SK-N-SH treated with all-trans-retinoic acid at 6 μM for 48 hours (cell line): ENCODE measurements at regions not wholly inside any gene's neighbourhood (a gene's known extent, or its start where the extent isn't known, plus 50 kb on each side); places are given as distances from the start of the nearest gene placed in this dataset.

ENCODE experiments used
- ATAC-seq: fragments of 200-7000 bp; cut with Tn5 transposase; 3 replicates; pipeline ENCODE4 v1.9.1; 2020; ENCODE audit warnings: mild to moderate bottlenecking, moderate library complexity
- ARNTL ChIP-seq: fragments of 450-650 bp; formaldehyde crosslinking; IDR thresholded peaks from 2 replicates; pipeline ENCODE4 v1.5.0; 2020; ENCODE audit warnings: low read depth, mild to moderate bottlenecking, moderate library complexity, borderline replicate concordance
- BACH2 ChIP-seq: fragments of 250-450 bp; sonication (Bioruptor Pico); IDR thresholded peaks from 2 replicates; pipeline ENCODE4 v1.9.0; 2021; ENCODE audit warnings: mild to moderate bottlenecking, borderline replicate concordance
- CREB5 ChIP-seq: fragments of 250-450 bp; sonication (Bioruptor Pico); IDR thresholded peaks from 2 replicates; pipeline ENCODE4 v1.5.1; 2020; ENCODE audit warnings: low read depth, mild to moderate bottlenecking, moderate library complexity
- CSDC2 ChIP-seq: fragments of 250-450 bp; sonication (Bioruptor Pico); IDR thresholded peaks from 2 replicates; pipeline ENCODE4 v1.5.0; 2020; ENCODE audit warnings: mild to moderate bottlenecking, moderate library complexity
- CSRNP3 ChIP-seq: fragments of 250-450 bp; sonication (Bioruptor Pico); IDR thresholded peaks from 2 replicates; pipeline ENCODE4 v1.5.1; 2021; ENCODE audit warnings: mild to moderate bottlenecking, moderate library complexity
- GLIS3 ChIP-seq: fragments of 250-450 bp; sonication (Bioruptor Pico); IDR thresholded peaks from 2 replicates; pipeline ENCODE4 v1.5.0; 2020; ENCODE audit warnings: mild to moderate bottlenecking, moderate library complexity
- ISL1 ChIP-seq: fragments of 250-450 bp; sonication (Bioruptor Pico); IDR thresholded peaks from 2 replicates; pipeline ENCODE4 v2.1.2; 2022; ENCODE audit warnings: mild to moderate bottlenecking, moderate library complexity
- OSR1 ChIP-seq: fragments of 250-450 bp; sonication (Bioruptor Pico); IDR thresholded peaks from 2 replicates; pipeline ENCODE4 v1.8.0; 2022; ENCODE audit warnings: moderate library complexity, mild to moderate bottlenecking, inconsistent platforms
- PATZ1 ChIP-seq: fragments of 250-450 bp; sonication (Bioruptor Pico); IDR thresholded peaks from 2 replicates; pipeline ENCODE4 v1.8.0; 2020; ENCODE audit warnings: mild to moderate bottlenecking, moderate library complexity, borderline replicate concordance
- POU6F1 ChIP-seq: fragments of 250-450 bp; sonication (Bioruptor Pico); IDR thresholded peaks from 2 replicates; pipeline ENCODE4 v1.8.0; 2021; ENCODE audit warnings: low read depth, mild to moderate bottlenecking, moderate library complexity, borderline replicate concordance
- PPARA ChIP-seq: fragments of 250-450 bp; sonication (Bioruptor Pico); IDR thresholded peaks from 2 replicates; pipeline ENCODE4 v1.5.0; 2020; ENCODE audit warnings: mild to moderate bottlenecking, borderline replicate concordance
- SNAI2 ChIP-seq: fragments of 250-450 bp; sonication (Bioruptor Pico); IDR thresholded peaks from 2 replicates; pipeline ENCODE4 v1.5.0; 2020; ENCODE audit warnings: mild to moderate bottlenecking, moderate library complexity
- TCF4 ChIP-seq: fragments of 250-450 bp; sonication (Bioruptor Pico); IDR thresholded peaks from 2 replicates; pipeline ENCODE4 v1.8.0; 2021; ENCODE audit warnings: mild to moderate bottlenecking, moderate library complexity, borderline replicate concordance
- TOX ChIP-seq: fragments of 250-450 bp; sonication (Bioruptor Pico); IDR thresholded peaks from 2 replicates; pipeline ENCODE4 v1.8.0; 2021; ENCODE audit warnings: mild to moderate bottlenecking, moderate library complexity, borderline replicate concordance
- TSHZ2 ChIP-seq: fragments of 250-450 bp; sonication (Bioruptor Pico); IDR thresholded peaks from 2 replicates; pipeline ENCODE4 v1.5.0; 2020; ENCODE audit warnings: mild to moderate bottlenecking, moderate library complexity
- ZFP3 ChIP-seq: fragments of 250-450 bp; sonication (Bioruptor Pico); IDR thresholded peaks from 2 replicates; pipeline ENCODE4 v1.5.0; 2020; ENCODE audit warnings: mild to moderate bottlenecking, moderate library complexity
- ZFP30 ChIP-seq: fragments of 450-650 bp; formaldehyde crosslinking; IDR thresholded peaks from 2 replicates; pipeline ENCODE4 v1.5.0; 2022; ENCODE audit warnings: mild to moderate bottlenecking, moderate library complexity
- ZNF565 ChIP-seq: fragments of 450-650 bp; formaldehyde crosslinking; conservative IDR thresholded peaks from 2 replicates; pipeline ENCODE4 v1.5.0; 2020; ENCODE audit warnings: low read depth, mild to moderate bottlenecking, moderate library complexity
- ZNF70 ChIP-seq: fragments of 450-650 bp; formaldehyde crosslinking; IDR thresholded peaks from 2 replicates; pipeline ENCODE4 v1.5.0; 2020; ENCODE audit warnings: mild to moderate bottlenecking, moderate library complexity

- TF ChIP-seq CSRNP3 (CRISPR knock-in tag) (no peak), ZNF70 (CRISPR knock-in tag) (no peak), CREB5 (CRISPR knock-in tag) (no peak), CSDC2 (CRISPR knock-in tag) (no peak), TSHZ2 (CRISPR knock-in tag) (no peak), ISL1 (CRISPR knock-in tag) (no peak)
These were observed 203.1 kb downstream of the LMBRD1 start (continued) for GRCh38 chr6:69593706-69594105.

- TF ChIP-seq SNAI2 (CRISPR knock-in tag) (no peak), BACH2 (no peak), GLIS3 (CRISPR knock-in tag) (no peak), ZFP30 (no peak), ARNTL (CRISPR knock-in tag) (no peak), CSDC2 (CRISPR knock-in tag) (no peak), PPARA (CRISPR knock-in tag) (no peak), TCF4 (CRISPR knock-in tag) (no peak), ZFP3 (CRISPR knock-in tag) (no peak), OSR1 (CRISPR knock-in tag) (no peak), TOX (CRISPR knock-in tag) (no peak), CREB5 (CRISPR knock-in tag) (no peak), ZNF565 (no peak)
- ATAC-seq: no peak
These were observed 207.2 kb downstream of the LMBRD1 start for GRCh38 chr6:69589626-69590025.

GRCh38 chr6:69584913-69585729, 211.7 kb downstream of the LMBRD1 start:
- ATAC-seq: peak; percentile 92
- 0 out of 2 replicates have a peak, but pooled peaks have one; percentile 11 for TF ChIP-seq POU6F1 (CRISPR knock-in tag)
- TF ChIP-seq PATZ1: peak; percentile 91
- peak; percentile 92 for TF ChIP-seq TOX (CRISPR knock-in tag)
- TF ChIP-seq ISL1 (CRISPR knock-in tag): peak; percentile 97
- no peak for TF ChIP-seq OSR1 (CRISPR knock-in tag)
- TF ChIP-seq CREB5 (CRISPR knock-in tag): peak; percentile 92; the same call in 1 of the 2 replicates
- peak; percentile 93; the same call in 1 of the 2 replicates for TF ChIP-seq CSRNP3 (CRISPR knock-in tag)
- TF ChIP-seq TSHZ2 (CRISPR knock-in tag): peak; percentile 94
- TF ChIP-seq TCF4 (CRISPR knock-in tag): peak; percentile 100
